Astrocyte of the spinal cord (primary cell): ENCODE measurements at regions not wholly inside any gene's neighbourhood (a gene's known extent, or its start where the extent isn't known, plus 50 kb on each side); places are given as distances from the start of the nearest gene placed in this dataset.

Source experiments
- DNase-seq: peaks from one replicate; pipeline ENCODE4 v3.0.0; 2011; ENCODE audit warnings: low read depth, low spot score
- H3K4me3 ChIP-seq: 2 replicates; pipeline ENCODE4 v1.5.1; 2011; ENCODE audit warnings: low read depth, mild to moderate bottlenecking, low read length, moderate library complexity
- in situ Hi-C: cut with HindIII; loops from 2 replicates; pipeline ENCODE4 v1.10.0; 2017; ENCODE audit warnings: low sequenced_read_pairs
- TF ChIP-seq, protein P1 (sequence below): IDR thresholded peaks from 2 replicates; pipeline ENCODE4 v1.5.1; 2012; ENCODE audit warnings: low read depth, mild to moderate bottlenecking, low read length, inconsistent platforms

- DNase-seq = no peak
- in situ Hi-C loops = no loop called here
- TF ChIP-seq, protein P1, sequence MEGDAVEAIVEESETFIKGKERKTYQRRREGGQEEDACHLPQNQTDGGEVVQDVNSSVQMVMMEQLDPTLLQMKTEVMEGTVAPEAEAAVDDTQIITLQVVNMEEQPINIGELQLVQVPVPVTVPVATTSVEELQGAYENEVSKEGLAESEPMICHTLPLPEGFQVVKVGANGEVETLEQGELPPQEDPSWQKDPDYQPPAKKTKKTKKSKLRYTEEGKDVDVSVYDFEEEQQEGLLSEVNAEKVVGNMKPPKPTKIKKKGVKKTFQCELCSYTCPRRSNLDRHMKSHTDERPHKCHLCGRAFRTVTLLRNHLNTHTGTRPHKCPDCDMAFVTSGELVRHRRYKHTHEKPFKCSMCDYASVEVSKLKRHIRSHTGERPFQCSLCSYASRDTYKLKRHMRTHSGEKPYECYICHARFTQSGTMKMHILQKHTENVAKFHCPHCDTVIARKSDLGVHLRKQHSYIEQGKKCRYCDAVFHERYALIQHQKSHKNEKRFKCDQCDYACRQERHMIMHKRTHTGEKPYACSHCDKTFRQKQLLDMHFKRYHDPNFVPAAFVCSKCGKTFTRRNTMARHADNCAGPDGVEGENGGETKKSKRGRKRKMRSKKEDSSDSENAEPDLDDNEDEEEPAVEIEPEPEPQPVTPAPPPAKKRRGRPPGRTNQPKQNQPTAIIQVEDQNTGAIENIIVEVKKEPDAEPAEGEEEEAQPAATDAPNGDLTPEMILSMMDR = no peak
- H3K4me3 ChIP-seq = no peak overlapping the region
Measured at GRCh38 chr15:97691078-97691477, 269.4 kb upstream of the ARRDC4 start.

- H3K4me3 ChIP-seq = no peak overlapping the region
- no peak for DNase-seq
- in situ Hi-C loops = no loop called here
- TF ChIP-seq, protein P1 = no peak
Measured at GRCh38 chr15:97691799-97692198, 268.7 kb upstream of the ARRDC4 start.

GRCh38 chr15:97692301-97693015 lies 268.0 kb upstream of the ARRDC4 start:
- no peak overlapping the region for H3K4me3 ChIP-seq
- TF ChIP-seq, protein P1 = no peak
- no peak for DNase-seq
- in situ Hi-C loops = no loop called here

- no peak overlapping the region for H3K4me3 ChIP-seq
- in situ Hi-C loops = no loop called here
- TF ChIP-seq, protein P1 = no peak
Measured at GRCh38 chr15:97694456-97694855, 266.0 kb upstream of the ARRDC4 start.

DNA sequence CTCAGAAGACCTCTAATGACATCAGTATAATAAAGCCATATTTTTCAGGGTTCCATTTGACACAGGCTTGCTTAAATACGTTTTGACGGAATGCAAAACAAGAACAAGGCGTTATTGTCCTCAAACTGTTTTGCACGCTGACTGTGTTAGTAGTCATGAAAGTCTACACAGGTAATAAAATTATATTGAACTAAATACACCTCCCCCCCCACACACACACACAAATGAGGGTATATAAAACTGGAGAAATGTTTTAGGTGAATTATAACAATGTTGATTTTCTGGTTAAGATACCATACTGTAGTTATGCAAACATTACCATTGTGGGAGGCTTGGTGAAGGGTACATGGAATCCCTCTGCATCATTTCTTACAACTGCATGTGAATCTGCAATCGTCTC lies 257.1 kb upstream of the ARRDC4 start:
- TF ChIP-seq, protein P1 = no peak
- DNase-seq = no peak
- in situ Hi-C loops = no loop called here
- no peak overlapping the region for H3K4me3 ChIP-seq

More at GRCh38 chr15:97694456-97694855, 266.0 kb upstream of the ARRDC4 start:
- no peak for DNase-seq

- TF ChIP-seq, protein P1 = no peak
- H3K4me3 ChIP-seq = no peak overlapping the region
- in situ Hi-C loops = no loop called here
Measured at GRCh38 chr15:97706059-97706458, 254.4 kb upstream of the ARRDC4 start.

More at GRCh38 chr15:97706059-97706458, 254.4 kb upstream of the ARRDC4 start:
- no peak for DNase-seq
